Prostate gland (tissue), 2 donors: ENCODE measurements at regions not wholly inside any gene's neighbourhood (a gene's known extent, or its start where the extent isn't known, plus 50 kb on each side); places are given as distances from the start of the nearest gene placed in this dataset.

Experiments used
- POLR2AphosphoS5 ChIP-seq: sonication (generic); formaldehyde crosslinking; IDR thresholded peaks from one replicate; pipeline ENCODE4 v1.6.1; 2017; ENCODE audit warnings: antibody characterized with exemption
- TF ChIP-seq, protein P1 (sequence below), 4 experiments: fragments of 200-600 bp in 2 of 4; fragments of 450-650 bp in 2 of 4; sonication (generic) in 2 of 4; IDR thresholded peaks; 1 replicate in 3 of 4; 2 replicates in 1 of 4; pipeline ENCODE4 v1.5.1; 2016 to 2019; ENCODE audit warnings: antibody characterized with exemption in 4 of 4, mild to moderate bottlenecking in 2 of 4, moderate library complexity in 2 of 4

DNA sequence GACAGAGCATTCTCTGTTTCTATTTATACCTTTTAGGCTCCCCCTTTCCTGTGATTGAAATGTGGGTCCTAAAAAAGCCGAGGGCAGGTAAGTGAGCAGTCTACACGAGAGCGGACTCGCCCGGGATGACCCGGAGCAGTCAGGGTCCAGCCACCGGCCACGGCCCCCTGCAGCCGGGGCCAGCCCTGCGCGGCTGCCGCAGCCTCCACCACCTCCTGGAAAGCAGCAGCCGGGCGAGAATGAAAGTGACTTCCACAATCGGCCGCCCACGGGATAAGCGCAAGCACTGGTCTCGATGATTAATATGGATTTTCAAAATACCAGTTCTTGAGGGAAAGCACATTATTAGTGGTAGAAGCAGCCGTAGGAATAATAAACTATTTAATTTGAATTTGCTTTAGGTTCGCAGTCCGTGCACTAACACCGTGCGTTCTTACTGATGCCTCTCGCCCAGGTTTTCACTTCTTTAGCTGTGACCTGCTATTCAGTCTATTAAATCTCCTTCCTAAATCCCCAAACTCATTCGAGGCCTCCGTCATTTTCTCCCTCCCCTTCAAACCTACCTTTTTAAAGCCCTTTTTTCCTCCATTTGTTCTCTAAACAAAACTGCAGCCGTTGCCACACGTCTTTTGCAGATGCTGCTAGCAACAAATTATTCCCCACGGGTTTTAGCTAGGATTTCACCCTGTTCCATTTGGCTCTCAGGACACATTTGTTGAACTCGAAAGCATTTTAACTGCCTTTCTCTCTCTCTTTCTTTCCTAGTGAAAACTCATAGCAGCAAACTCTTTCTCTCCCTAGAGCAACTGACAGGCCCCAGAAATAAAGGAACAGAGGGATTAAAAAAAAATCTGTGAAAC, 1015.1 kb upstream of the PIK3C3 start:
- TF ChIP-seq, protein P1, sequence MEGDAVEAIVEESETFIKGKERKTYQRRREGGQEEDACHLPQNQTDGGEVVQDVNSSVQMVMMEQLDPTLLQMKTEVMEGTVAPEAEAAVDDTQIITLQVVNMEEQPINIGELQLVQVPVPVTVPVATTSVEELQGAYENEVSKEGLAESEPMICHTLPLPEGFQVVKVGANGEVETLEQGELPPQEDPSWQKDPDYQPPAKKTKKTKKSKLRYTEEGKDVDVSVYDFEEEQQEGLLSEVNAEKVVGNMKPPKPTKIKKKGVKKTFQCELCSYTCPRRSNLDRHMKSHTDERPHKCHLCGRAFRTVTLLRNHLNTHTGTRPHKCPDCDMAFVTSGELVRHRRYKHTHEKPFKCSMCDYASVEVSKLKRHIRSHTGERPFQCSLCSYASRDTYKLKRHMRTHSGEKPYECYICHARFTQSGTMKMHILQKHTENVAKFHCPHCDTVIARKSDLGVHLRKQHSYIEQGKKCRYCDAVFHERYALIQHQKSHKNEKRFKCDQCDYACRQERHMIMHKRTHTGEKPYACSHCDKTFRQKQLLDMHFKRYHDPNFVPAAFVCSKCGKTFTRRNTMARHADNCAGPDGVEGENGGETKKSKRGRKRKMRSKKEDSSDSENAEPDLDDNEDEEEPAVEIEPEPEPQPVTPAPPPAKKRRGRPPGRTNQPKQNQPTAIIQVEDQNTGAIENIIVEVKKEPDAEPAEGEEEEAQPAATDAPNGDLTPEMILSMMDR (IDR thresholded peaks at IDR 0.05) = no peak
- TF ChIP-seq POLR2AphosphoS5 = no peak
